HG02943 (cell line): ENCODE measurements at regions not wholly inside any gene's neighbourhood (a gene's known extent, or its start where the extent isn't known, plus 50 kb on each side); places are given as distances from the start of the nearest gene placed in this dataset.
"Not testable (repeated sequence)": the region's sequence is repeated elsewhere in the genome, so short reads cannot be mapped to it uniquely, and the experiment has no call there.

ENCODE experiments used
- ATAC-seq: cut with Tn5 transposase; IDR thresholded peaks from one replicate; pipeline ENCODE4 v1.9.1; 2021; ENCODE audit warnings: mild to moderate bottlenecking, low read depth, moderate library complexity; ENCODE audit not compliant: unreplicated experiment

DNA sequence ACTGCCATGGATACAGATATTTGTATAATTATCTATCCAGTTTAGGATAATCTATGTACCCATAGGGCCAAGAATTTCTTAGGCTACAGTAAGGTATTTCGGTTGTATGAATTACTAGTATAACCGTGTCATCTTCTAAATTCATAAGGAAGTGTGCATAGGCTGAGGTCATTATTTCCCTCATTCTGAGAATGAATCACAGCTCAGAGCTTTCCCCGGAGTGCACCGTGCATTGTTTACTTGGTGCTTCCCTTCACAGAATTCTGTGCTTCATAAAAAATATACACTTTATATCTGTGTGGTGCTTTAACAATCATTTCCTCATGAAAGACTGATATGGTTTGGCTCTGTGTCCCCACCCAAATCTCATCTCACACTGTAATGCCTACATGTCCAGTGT is 514.1 kb downstream of the ETNK1 start:
- no peak for ATAC-seq

- ATAC-seq = no peak
Observed at GRCh38 chr12:23140710-23141109, 515.7 kb downstream of the ETNK1 start.

GRCh38 chr12:23141335-23141734 is 516.4 kb downstream of the ETNK1 start:
- ATAC-seq = no peak

DNA sequence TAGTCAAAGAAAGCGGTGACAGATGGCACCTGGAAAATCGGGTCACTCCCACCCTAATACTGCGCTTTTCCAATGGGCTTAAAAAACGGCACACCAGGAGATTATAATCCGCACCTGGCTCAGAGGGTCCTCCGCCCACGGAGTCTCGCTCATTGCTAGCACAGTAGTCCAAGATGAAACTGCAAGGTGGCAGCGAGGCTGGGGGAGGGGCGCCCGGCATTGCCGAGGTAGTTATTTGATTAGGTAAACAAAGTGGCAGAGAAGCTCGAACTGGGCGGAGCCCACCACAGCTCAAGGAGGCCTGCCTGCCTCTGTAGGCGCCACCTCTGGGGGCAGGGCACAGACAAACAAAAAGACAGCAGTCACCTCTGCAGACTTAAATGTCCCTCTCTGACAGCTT is 521.1 kb downstream of the ETNK1 start:
- ATAC-seq = not testable (repeated sequence)

- no peak for ATAC-seq
Observed at GRCh38 chr12:23168459-23168858, 543.5 kb downstream of the ETNK1 start.

- no peak for ATAC-seq
Observed at GRCh38 chr12:23169012-23169695, 544.2 kb downstream of the ETNK1 start.

DNA sequence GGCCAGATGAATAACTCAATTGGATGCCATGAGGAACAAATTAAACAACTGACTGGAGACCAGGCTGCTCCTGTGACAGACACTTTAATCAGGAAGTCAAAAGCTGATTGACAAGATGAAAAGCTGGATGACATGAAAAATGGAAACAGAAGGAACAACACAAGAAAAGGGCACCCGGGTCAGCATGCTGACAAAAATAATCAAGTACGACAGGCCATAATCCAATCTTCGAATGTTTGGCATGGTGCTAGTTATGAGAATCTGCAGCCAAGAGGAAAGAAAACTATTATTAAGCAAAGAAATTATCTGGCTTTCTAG is 544.7 kb downstream of the ETNK1 start:
- no peak for ATAC-seq

GRCh38 chr12:23174917-23175316 is 549.9 kb downstream of the ETNK1 start:
- ATAC-seq = no peak

GRCh38 chr12:23185346-23185745 is 560.4 kb downstream of the ETNK1 start:
- no peak for ATAC-seq

DNA sequence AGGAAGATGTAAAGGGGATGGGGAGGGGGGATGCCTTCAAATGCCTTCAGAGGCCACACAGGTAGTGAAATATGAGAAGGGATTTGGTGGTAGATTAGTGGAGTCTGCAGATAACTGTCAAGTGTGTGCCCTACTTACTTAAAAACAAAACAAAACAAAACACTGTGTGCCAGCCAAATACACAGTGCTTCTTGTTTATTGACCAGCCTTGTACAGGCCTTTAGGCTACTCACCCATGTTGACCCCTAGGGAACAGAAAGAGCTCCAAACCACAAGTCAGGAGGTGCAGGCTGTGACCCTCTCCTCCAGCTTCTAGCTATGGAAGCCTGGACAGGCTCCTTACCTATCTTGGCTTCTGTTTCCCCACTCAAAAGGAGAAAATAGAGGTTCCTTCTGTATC is 562.0 kb downstream of the ETNK1 start:
- ATAC-seq = no peak

DNA sequence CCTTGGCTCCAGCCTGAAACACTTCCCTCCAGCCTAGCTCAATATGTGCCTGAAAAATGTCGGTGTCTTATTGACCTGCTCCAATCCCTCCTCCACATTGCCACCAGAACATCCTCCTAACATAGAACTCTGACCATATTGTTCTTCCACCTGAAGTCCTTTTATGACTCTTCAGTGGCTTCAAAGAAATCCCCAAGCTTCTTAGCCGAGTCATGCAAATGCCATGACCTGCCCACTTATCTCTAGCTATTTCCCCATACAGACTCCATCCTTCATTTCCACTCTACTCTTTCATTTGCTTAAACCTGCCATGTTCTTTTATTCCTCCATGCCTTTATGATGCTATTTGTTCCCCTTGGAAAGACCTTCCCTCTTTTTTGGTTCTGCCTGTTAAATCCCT is 568.6 kb downstream of the ETNK1 start:
- no peak for ATAC-seq

DNA sequence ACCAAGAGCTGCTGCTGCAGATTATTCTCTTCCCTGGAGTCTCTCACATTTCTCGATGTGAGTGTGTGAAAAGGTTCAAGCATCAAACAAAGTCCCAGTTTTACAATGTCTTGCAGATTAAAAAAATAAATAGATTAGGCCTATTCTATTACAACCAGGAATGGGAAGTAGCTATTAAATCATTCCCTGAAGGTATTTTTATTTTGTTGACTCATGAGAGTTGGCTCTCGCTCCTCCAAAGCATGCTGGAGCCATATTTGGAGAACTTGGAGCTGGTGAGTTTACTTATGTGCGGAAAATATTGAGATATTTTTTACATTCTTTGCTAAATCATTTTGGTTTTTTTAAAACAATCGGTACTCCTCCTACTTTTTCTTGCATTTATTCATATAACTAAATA is 572.3 kb downstream of the ETNK1 start:
- no peak for ATAC-seq

DNA sequence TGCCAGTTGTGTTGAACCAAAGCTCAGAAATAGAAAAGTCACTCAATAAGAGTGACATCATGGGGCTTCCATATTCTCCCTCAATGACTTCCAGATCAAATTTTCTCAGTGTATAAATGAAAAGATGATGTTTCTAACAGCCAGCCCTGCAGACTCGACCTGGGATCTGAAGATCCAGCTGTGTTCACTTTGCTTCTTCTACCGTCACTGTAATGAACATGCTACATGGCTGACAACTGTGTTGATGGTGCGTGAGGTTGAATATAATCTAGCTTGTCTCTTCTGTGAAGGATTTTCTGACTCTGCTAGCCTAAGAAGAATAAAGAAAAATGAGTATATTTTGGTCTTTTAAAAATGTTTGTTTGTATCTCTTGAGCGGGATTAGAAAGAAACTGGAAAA is 577.8 kb downstream of the ETNK1 start:
- no peak for ATAC-seq

DNA sequence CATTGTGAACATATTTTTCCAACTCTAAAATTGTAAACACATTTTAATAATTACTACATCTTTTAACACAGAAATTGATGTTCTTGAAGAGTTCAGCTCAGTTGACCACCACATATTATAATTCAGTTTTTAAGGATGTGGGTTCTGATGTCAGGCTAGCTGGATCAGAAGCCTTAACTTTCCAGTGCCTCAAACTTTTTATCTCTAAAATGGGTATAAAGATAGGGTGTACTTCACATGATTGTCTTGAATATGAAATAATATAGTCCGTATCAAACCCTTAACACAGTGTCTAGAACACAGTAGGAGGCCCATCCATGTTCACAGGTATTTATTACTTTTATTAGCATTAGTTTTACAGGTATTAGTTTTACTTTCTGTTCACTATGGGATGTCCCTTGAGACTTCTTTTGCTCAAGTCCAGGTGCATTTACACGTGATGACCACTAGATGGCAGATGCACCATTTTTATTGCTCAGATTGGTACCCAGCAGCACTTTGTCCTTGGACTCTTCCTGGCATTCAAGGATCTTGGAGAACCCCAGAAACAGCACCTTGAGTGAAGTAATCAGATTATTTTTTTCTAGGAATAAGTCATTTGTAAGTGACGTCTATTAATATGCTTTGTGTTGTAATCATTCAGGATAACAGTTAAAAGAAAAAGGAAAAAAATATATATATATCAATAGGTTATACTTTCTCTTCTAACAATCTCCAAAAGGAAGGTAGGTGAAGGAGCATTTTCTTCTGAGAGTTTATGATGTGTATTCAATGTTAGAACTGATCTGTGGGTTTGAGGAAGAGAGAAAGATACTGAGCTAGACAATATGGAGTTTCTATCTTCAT is 580.2 kb downstream of the ETNK1 start:
- ATAC-seq = no peak

DNA sequence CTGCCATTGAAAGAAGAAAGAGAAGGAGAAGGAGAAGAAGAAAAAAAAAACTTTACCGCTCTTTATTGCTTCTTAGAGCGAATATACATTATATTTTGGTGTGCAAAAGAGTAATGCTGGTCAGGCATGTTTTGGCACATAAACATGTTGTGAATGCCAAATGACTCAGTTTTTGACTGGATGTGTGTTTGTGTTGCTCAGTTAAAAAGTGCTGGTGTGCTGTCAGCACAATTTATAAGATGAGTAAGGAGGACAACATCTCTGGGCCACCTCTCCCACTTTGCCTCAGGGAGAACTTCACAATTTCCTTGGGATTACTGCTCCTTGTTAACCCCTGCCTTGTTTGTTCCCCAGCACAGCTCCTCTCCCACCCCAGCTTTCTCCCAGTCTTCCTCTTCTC is 584.8 kb downstream of the ETNK1 start:
- ATAC-seq = no peak

DNA sequence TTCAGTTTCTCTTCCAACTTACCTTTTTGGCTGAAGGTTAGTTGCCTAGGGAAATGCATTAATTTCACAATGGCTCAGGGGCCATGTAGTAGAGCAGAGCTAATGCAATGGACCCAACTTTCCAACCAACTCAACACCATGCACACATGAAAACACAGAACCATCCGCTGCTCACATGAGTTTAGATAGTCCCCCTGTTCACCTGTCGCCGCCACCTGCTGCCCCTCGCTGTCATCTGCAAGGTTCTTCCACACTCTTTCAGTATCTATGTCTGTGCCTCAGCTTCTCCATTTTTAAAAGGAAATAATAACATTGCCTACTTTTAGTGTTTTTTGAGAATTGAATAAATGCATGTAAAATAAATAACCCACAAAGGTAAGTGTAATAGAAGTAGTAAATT is 585.6 kb downstream of the ETNK1 start:
- no peak for ATAC-seq

DNA sequence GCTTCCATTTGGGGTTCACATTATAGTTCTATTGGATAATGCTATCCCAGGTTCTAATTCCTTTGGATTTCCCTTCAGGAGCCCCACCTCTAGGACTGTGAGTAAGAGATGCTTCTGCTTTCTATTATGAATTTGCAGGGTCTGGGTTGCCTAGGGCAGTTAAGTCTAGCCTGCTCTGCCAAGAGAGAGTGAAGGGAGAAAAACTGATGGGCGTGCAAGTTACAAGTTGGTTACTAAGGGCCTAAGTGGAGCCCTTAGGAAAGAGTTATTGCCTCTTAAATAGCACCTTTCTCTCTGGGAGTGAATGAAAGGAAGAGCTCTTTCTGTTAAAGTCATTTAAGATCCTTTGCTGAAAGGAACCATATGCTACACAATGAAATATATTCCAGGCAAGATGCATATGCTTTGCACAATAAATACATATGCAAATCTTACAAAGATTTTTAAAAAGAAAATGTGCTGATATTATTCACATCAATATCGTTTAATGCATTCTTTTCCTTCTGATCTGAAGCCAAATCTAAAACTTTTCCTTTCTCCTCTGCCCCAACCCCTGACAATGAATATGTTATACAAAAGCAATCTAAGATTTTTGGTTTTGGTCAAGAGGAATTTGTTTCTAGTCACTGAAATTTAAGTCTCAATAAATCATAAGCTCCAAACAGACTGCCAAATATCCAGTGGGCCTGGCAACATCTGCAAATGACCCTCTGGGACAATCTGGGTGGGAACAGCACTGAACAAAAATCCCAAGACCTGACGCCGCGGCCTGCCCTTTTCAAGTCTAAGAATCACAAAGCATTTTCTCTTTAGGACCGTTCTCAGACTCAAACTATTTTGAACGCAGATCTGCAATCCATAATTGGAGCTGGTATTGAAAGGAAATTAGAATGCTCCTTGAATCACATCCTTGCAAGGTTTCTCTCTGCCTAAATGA is 586.7 kb downstream of the ETNK1 start:
- ATAC-seq = no peak

DNA sequence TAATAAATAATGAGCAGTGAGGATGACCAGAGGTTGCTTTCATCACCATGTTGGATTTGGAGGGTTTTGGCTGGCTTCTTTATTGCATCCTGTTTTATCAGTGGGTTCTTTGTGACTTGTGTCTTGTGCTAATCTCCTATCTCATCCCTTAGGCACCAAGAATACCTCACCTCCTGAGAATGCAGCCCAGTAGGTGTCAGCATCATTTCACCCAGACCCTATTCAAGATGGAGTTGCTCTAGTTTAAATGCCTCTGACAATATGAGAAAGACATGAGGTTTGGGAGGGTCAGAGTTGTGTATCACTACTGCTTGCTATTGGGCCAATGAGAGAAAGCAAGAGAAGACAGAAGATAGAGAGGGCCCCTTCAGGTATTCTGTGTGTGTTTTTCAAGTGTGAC is 592.2 kb downstream of the ETNK1 start:
- no peak for ATAC-seq

- no peak for ATAC-seq
Observed at GRCh38 chr12:23217667-23218066, 592.7 kb downstream of the ETNK1 start.

DNA sequence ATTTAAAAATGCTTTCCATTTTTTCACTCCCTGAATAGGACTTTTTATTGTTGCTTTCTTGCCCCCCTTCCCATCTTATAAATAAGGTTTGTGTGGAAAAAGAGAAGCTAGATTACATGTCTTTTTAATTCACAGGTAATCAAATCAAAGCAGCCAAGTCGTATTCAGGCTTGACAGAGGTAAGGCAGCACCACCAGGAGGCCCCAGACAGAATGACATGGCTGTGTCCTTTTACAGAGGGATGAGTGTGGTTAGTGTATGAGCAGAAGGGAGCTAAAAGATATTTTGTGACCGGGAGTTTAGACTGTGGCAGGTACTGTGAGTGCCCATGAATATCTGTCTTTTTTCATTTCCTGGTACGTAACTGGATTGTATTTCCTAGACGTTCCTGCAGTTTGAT is 596.1 kb downstream of the ETNK1 start:
- no peak for ATAC-seq

GRCh38 chr12:23221926-23222325 is 597.0 kb downstream of the ETNK1 start:
- ATAC-seq = no peak
